CD4-positive, alpha-beta T cell (primary cell): ENCODE measurements at regions not wholly inside any gene's neighbourhood (a gene's known extent, or its start where the extent isn't known, plus 50 kb on each side); places are given as distances from the start of the nearest gene placed in this dataset.

Experiments used
- ATAC-seq: fragments of 200-7000 bp; cut with Tn5 transposase; one replicate; pipeline ENCODE4 v1.10.0; 2022; ENCODE audit warnings: mild to moderate bottlenecking; ENCODE audit not compliant: poor library complexity
- CTCF ChIA-PET: fragments of 350-600 bp; sonication (Branson Sonifier 250); formaldehyde crosslinking; loops from one replicate; lab custom pipeline; 2021; ENCODE audit warnings: antibody characterized with exemption, inconsistent platforms; lab: Charles Lee
- POLR2A ChIA-PET: fragments of 350-600 bp; sonication (Branson Sonifier 250); formaldehyde crosslinking; loops from one replicate; lab custom pipeline; 2021; ENCODE audit warnings: antibody characterized with exemption, inconsistent platforms; lab: Charles Lee
- DNase-seq, 14 experiments: peaks; one replicate each; pipeline ENCODE4 v3.0.0-alpha.2; 2013 to 2020; ENCODE audit warnings: mixed read lengths in 2 of 14
- H3K27ac ChIP-seq, 2 donors: one replicate each; pipeline versions ENCODE4 v1.5.1 to v1.7.0; 2013; ENCODE audit warnings: low read length in 2 of 2, low read depth in 1 of 2, mild to moderate bottlenecking in 1 of 2
- H3K27me3 ChIP-seq, 2 experiments: 1 replicate in 1 of 2; 2 replicates in 1 of 2; pipeline versions ENCODE4 v1.6.1 to v1.7.0; 2013; ENCODE audit warnings: low read length in 2 of 2, control low read depth in 1 of 2, mild to moderate bottlenecking in 1 of 2, moderate library complexity in 1 of 2; ENCODE audit not compliant: insufficient read depth in 2 of 2, control insufficient read depth in 1 of 2
- H3K36me3 ChIP-seq: one replicate; pipeline ENCODE4 v1.6.1; 2013; ENCODE audit warnings: low read length, control low read depth; ENCODE audit not compliant: insufficient read depth
- H3K4me1 ChIP-seq: one replicate; pipeline ENCODE4 v1.6.1; 2013; ENCODE audit warnings: low read length, control low read depth; ENCODE audit not compliant: insufficient read depth
- H3K4me3 ChIP-seq: one replicate; pipeline ENCODE4 v1.5.1; 2013; ENCODE audit warnings: mild to moderate bottlenecking, low read length, moderate library complexity
- H3K9me3 ChIP-seq, 2 experiments: 1 replicate in 1 of 2; 2 replicates in 1 of 2; pipeline versions ENCODE4 v1.6.1 to v1.7.0; 2013; ENCODE audit warnings: low read length in 2 of 2, mild to moderate bottlenecking in 2 of 2, control low read depth in 1 of 2, moderate library complexity in 1 of 2; ENCODE audit not compliant: control insufficient read depth in 1 of 2, insufficient read depth in 1 of 2
- H3K27ac Mint-ChIP-seq: one replicate; pipeline ENCODE4 v1.8.0; 2020; ENCODE audit warnings: mixed read lengths
- H3K27me3 Mint-ChIP-seq: one replicate; pipeline ENCODE4 v1.8.0; 2021; ENCODE audit warnings: mixed read lengths
- H3K36me3 Mint-ChIP-seq: one replicate; pipeline ENCODE4 v1.8.0; 2021; ENCODE audit warnings: low read depth, mixed read lengths
- H3K4me1 Mint-ChIP-seq: one replicate; pipeline ENCODE4 v1.8.0; 2021; ENCODE audit warnings: low read depth, mixed read lengths
- H3K4me3 Mint-ChIP-seq: one replicate; pipeline ENCODE4 v1.8.0; 2020; ENCODE audit warnings: mild to moderate bottlenecking, mixed read lengths
- H3K9me3 Mint-ChIP-seq: one replicate; pipeline ENCODE4 v1.8.0; 2020; ENCODE audit warnings: mixed read lengths
- CTCF ChIP-seq: fragments of 200-600 bp; IDR thresholded peaks from one replicate; pipeline ENCODE4 v1.8.0; 2022; ENCODE audit warnings: antibody characterized with exemption, mild to moderate bottlenecking
- intact Hi-C, 2 experiments: fragments of 100-400 bp; cut with DNase I in 1 of 2; cut with micrococcal nuclease in 1 of 2; formaldehyde crosslinking; loops; one replicate each; pipeline versions ENCODE4 v1.15.1 to v1.9.0; 2023 to 2025; cut with DNase I, micrococcal nuclease

- intact Hi-C loops, result no loop called here
- H3K4me1 Mint-ChIP-seq, result no peaks in the 10 kb centered on the region
- POLR2A ChIA-PET, result no interaction called here
Observed at GRCh38 chr6:87939776-87940175, 107.9 kb upstream of the SPACA1 start.

GRCh38 chr6:87938287-87938686 is 109.4 kb upstream of the SPACA1 start:
- Histone ChIP-seq H3K4me1 (no peaks in the 10 kb centered on the region), H3K27me3 (no peaks in the 10 kb centered on the region), H3K9me3 (no peaks in the 10 kb centered on the region), H3K4me3 (no peak overlapping the region), H3K27ac (no peak overlapping the region), H3K36me3 (no peaks in the 10 kb centered on the region)
- ATAC-seq (no peak), DNase-seq (no peak)
- H3K27ac Mint-ChIP-seq, result no peak overlapping the region
- H3K27me3 Mint-ChIP-seq, result peaks cover 30% of the 10 kb centered on the region
- H3K9me3 Mint-ChIP-seq, result no peaks in the 10 kb centered on the region
- CTCF ChIA-PET, result no interaction called here
- H3K4me3 Mint-ChIP-seq, result no peak overlapping the region
- TF ChIP-seq CTCF, result no peak
- POLR2A ChIA-PET, result no interaction called here
- no peaks in the 10 kb centered on the region for H3K36me3 Mint-ChIP-seq
- intact Hi-C loops, result no loop called here
- H3K4me1 Mint-ChIP-seq, result no peaks in the 10 kb centered on the region

More at GRCh38 chr6:87939776-87940175, 107.9 kb upstream of the SPACA1 start:
- Histone ChIP-seq H3K4me1 (no peaks in the 10 kb centered on the region), H3K27ac (no peak overlapping the region), H3K36me3 (no peaks in the 10 kb centered on the region), H3K4me3 (no peak overlapping the region), H3K9me3 (no peaks in the 10 kb centered on the region), H3K27me3 (no peaks in the 10 kb centered on the region)
- DNase-seq (no peak), ATAC-seq (no peak)
- no peak overlapping the region for H3K4me3 Mint-ChIP-seq
- peaks cover 40% of the 10 kb centered on the region for H3K27me3 Mint-ChIP-seq
- H3K9me3 Mint-ChIP-seq, result no peaks in the 10 kb centered on the region
- H3K36me3 Mint-ChIP-seq, result no peaks in the 10 kb centered on the region
- CTCF ChIA-PET, result no interaction called here
- no peak overlapping the region for H3K27ac Mint-ChIP-seq
- TF ChIP-seq CTCF, result no peak

GRCh38 chr6:87936065-87936464 is 111.6 kb upstream of the SPACA1 start:
- H3K9me3 Mint-ChIP-seq, result no peaks in the 10 kb centered on the region
- intact Hi-C loops, result no loop called here
- H3K36me3 Mint-ChIP-seq, result no peaks in the 10 kb centered on the region
- H3K27me3 Mint-ChIP-seq, result peaks cover 9% of the 10 kb centered on the region
- ChIA-PET POLR2A (no interaction called here), CTCF (no interaction called here)
- H3K36me3 ChIP-seq, result no peaks in the 10 kb centered on the region
- H3K4me1 ChIP-seq, result no peaks in the 10 kb centered on the region
- H3K27ac ChIP-seq, result no peak overlapping the region
- no peaks in the 10 kb centered on the region for H3K9me3 ChIP-seq
- H3K27me3 ChIP-seq, result no peaks in the 10 kb centered on the region
- DNase-seq (no peak), ATAC-seq (no peak)
- no peak for TF ChIP-seq CTCF
- H3K27ac Mint-ChIP-seq, result no peak overlapping the region
- no peak overlapping the region for H3K4me3 Mint-ChIP-seq
- no peaks in the 10 kb centered on the region for H3K4me1 Mint-ChIP-seq
- H3K4me3 ChIP-seq, result no peak overlapping the region
